SH-SY5Y (cell line): ENCODE measurements at regions not wholly inside any gene's neighbourhood (a gene's known extent, or its start where the extent isn't known, plus 50 kb on each side); places are given as distances from the start of the nearest gene placed in this dataset.

Experiments
- GATA2 ChIP-seq: IDR thresholded peaks from 2 replicates; pipeline ENCODE4 v1.6.1; 2011; ENCODE audit warnings: mild to moderate bottlenecking, low read depth, low read length
- GATA3 ChIP-seq: IDR thresholded peaks from 2 replicates; pipeline ENCODE4 v1.6.1; 2011; ENCODE audit warnings: low read depth, mild to moderate bottlenecking, low read length, moderate library complexity

- TF ChIP-seq GATA2 (no peak), GATA3 (no peak)
These were observed 161.3 kb upstream of the USP25 start for GRCh38 chr21:15568516-15568915.
